H4 (cell line): ENCODE measurements at regions not wholly inside any gene's neighbourhood (a gene's known extent, or its start where the extent isn't known, plus 50 kb on each side); places are given as distances from the start of the nearest gene placed in this dataset.
"Not testable (repeated sequence)": the region's sequence is repeated elsewhere in the genome, so short reads cannot be mapped to it uniquely, and the experiment has no call there.

Source experiments
- DNase-seq: peaks from one replicate; pipeline ENCODE4 v3.0.0-alpha.2; 2015; ENCODE audit warnings: low spot score

DNA sequence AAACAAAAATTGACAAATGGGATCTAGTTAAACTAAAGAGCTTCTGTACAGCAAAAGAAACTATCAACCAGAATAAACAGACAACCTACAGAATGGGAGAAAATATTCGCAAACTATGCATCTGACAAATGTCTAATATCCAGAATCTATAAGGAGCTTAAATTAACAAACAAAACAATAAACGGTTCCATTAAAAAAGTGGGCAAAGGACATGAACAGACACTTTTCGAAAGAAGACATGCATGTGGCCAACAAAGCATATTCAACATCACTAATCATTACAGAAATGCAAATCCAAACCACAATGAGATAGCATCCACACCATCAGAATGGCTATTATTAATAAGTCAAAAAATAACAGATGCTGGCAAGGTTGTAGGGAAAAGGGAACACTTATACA, 50.5 kb upstream of the MED13L start:
- DNase-seq: not testable (repeated sequence)

DNA sequence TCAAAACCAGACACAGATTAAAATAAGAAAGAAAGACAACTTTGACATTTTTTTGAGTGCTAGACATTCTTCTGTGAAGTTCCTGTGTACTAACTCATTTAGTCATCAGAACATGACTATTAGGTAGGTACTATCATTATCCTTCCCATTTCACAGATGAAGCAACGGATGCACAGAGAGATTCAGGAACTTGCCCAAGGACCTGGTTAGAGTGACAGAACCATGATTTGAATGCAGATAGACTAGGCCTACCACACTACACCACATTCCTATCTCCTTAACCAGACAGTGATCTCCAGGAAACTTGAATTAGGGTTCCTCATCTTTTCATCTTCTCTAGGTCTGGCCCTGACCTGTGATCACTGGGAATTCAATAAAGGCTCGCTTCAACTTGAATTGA, 54.4 kb upstream of the MED13L start:
- DNase-seq: no peak

- DNase-seq: no peak
Measured at GRCh38 chr12:116332705-116333380, 55.4 kb upstream of the MED13L start.

DNA sequence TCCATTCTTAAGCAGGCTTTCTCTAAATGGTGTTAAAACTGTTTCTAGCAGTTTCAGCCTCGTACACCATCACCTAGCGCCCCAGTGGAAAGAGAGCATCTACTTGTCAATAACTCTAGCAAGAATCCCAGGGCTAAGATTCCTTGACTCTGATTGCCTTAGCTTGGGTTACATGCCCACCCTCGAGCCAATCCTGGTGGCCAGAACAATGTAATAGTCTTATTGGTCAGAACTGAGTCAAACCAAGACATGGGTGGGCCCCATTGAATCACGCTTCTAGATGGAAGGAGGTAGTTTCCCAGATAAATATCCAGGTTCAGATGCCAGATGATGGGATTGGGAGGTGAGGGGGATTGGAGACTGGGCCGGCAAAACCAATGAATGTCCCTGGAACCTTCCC, 55.9 kb upstream of the MED13L start:
- DNase-seq: no peak

DNA sequence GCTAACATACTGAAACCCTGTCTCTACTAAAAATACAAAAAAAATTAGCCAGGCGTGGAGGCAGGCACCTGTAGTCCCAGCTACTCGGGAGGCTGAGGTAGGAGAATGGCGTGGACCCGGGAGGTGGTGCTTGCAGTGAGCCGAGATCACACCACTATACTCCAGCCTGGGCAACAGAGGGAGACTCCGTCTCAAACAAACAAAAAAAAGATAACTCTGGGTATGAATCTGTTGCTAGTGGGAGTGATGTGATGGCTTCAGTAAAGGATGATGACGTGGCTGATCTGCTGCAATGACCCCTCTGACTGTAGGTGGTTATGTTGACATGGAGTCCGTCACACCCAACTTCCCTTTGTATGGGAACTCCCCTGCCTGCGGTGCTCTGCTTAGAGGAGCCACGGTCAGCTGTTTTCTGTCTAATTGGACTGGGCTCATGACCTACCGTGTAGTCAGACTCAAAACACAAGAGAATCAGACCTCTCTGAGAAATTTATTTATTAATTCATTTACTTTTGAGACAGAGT, 59.1 kb upstream of the MED13L start:
- DNase-seq: no peak

DNA sequence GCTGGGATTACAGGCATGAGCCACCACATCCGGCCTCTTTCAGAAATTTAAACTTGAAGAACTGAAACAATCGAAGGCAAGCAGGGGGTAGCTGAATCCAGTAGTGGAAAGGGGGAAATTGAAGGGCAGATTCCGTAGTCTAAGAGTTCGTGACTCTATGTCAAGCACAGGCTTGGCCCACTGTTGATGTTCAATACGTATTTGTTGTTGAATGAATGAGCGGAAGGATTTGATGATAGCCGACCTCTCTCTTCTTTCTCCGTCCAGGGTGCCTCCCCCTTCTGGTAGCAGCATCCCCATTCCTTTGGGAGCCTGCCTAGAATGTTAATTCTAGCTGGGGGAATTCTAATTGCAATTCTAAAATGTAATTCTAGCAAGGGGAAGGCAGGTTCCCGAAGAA, 59.8 kb upstream of the MED13L start:
- DNase-seq: no peak

DNA sequence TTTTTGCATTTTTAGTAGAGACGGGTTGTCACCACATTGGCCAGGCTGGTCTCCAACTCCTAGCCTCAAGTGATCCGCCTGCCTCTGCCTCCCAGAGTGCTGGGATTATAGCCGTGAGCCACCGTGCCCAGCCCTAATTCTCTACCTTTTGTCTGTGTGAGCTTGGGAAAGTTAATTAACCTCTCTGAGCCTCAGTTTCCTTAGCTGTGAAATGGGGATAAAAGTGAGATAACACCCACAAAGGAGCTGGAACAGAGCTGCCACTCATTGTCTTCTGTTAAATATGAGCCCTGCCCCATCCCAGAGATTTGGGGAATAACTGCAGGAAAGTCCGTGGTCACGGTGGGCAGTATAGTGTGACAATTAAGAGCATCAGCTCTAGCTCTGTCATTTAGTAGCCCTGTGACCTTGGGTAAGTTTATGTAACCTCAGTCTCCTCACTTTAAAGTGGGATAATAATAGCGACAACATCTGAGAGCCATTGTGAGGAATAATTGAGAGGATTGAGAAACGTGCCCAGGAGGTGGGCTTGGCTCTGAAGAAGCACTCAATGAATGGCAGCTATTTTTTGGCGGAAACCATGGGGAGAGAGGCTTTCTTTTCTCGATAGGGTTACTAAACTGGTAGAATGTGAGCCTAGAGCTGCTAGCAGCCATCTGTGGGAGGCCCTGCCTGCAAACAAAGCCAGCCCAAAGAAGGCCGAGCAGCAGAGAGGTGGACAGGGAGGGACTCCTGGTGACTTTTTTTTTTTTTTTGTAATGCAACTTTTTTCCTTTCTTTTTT, 60.8 kb upstream of the MED13L start:
- DNase-seq: no peak

- no peak for DNase-seq
Measured at GRCh38 chr12:116339062-116339461, 61.6 kb upstream of the MED13L start.

- DNase-seq: no peak
Measured at GRCh38 chr12:116339800-116340371, 62.4 kb upstream of the MED13L start.

DNA sequence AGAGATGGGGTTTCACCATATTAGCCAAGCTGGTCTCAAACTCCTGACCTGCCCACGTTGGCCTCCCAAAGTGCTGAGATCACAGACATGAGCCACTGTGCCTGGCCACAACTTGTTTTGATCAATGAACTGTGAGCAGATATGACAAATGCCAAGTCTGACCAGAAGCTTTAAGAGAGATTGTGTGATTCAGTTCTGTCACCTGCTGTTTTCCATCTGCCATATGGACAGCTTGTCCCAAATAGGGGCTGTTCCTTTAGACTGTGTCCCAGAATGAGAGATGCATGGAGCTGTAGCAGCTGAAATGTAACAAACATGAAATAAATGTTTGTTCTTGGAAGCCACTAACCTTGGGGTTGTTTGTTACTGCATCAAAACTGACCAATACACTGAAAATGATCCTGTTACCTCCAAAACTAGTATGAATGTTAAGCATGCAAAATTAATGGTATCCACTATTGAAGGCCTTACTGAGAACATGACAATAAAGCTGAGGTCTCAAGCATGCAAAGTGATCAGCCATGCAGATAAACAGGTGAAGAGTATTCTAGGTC, 65.9 kb upstream of the MED13L start:
- DNase-seq: no peak

GRCh38 chr12:116346222-116346621, 68.7 kb upstream of the MED13L start:
- DNase-seq: no peak

- DNase-seq: peak; percentile 51
Measured at GRCh38 chr12:116346741-116347140, 69.2 kb upstream of the MED13L start.

- DNase-seq: no peak
Measured at GRCh38 chr12:116347265-116347664, 69.8 kb upstream of the MED13L start.

- no peak for DNase-seq
Measured at GRCh38 chr12:116352315-116352835, 74.9 kb upstream of the MED13L start.

- DNase-seq: no peak
Measured at GRCh38 chr12:116353958-116354357, 76.5 kb upstream of the MED13L start.

DNA sequence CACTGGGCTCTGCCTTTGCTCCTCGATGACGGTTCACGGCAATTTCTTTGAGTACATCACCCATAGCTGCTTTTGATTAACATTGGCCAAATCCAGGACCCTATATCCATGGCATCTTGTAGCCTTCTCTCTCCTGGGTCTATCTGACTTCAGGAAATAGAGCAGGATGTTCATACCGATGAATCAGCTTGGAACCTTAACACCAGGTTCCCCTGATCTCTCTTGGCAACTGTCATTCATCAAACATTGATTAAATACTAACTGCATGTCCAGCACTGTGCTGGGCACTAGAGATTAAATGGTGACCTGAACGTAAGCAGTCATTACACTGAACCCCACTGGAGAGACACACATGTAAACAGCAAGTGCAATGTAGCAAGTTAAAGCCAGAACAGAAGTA, 77.0 kb upstream of the MED13L start:
- no peak for DNase-seq

- DNase-seq: no peak
Measured at GRCh38 chr12:116354950-116355783, 77.7 kb upstream of the MED13L start.

- DNase-seq: no peak
Measured at GRCh38 chr12:116358536-116358892, 81.0 kb upstream of the MED13L start.

- DNase-seq: peak; percentile 95
Measured at GRCh38 chr12:116358893-116359761, 81.6 kb upstream of the MED13L start.

GRCh38 chr12:116360579-116361413, 83.3 kb upstream of the MED13L start:
- no peak for DNase-seq
